IMR-90 (cell line): ENCODE measurements at regions not wholly inside any gene's neighbourhood (a gene's known extent, or its start where the extent isn't known, plus 50 kb on each side); places are given as distances from the start of the nearest gene placed in this dataset.

Source experiments
- ATAC-seq: fragments of 200-7000 bp; cut with Tn5 transposase; 2 replicates; pipeline ENCODE4 v1.9.1; 2020; ENCODE audit warnings: low read depth, mild to moderate bottlenecking, moderate library complexity
- BruUV-seq: library from RNA; stranded (reverse); fragments of 400-500 nt; replicated peaks from 2 replicates; lab custom pipeline; 2021; lab: Mats Ljungman, UMichigan
- CTCF ChIA-PET: fragments of 300-600 bp; formaldehyde crosslinking; extraction: SDS; loops from one replicate; lab custom pipeline; 2021; ENCODE audit warnings: antibody characterized with exemption; lab: Yijun Ruan, JAX
- POLR2A ChIA-PET: fragments of 300-600 bp; sonication (Branson Sonifier 250); formaldehyde crosslinking; loops from one replicate; lab custom pipeline; 2022; ENCODE audit warnings: antibody characterized with exemption; ENCODE audit not compliant: unreplicated experiment; lab: Charles Lee
- DNase-seq: peaks from one replicate; pipeline ENCODE4 v3.0.0; 2013
- H2AFZ ChIP-seq: replicated peaks from 2 replicates; pipeline ENCODE3; 2013; ENCODE audit warnings: low read length, mild to moderate bottlenecking; ENCODE audit not compliant: poor library complexity
- H2AK5ac ChIP-seq: 2 replicates; pipeline ENCODE4 v1.6.1; 2013; ENCODE audit warnings: low read depth, low read length, inconsistent platforms
- H2AK9ac ChIP-seq: replicated peaks from 2 replicates; pipeline ENCODE3; 2013; ENCODE audit warnings: mild to moderate bottlenecking, low read depth, low read length, moderate library complexity; ENCODE audit not compliant: poor library complexity
- H2BK120ac ChIP-seq: 2 replicates; pipeline ENCODE4 v1.6.1; 2013; ENCODE audit warnings: low read depth, low read length, inconsistent platforms
- H2BK15ac ChIP-seq: 3 replicates; pipeline ENCODE4 v1.6.1; 2013; ENCODE audit warnings: low read depth, low read length, inconsistent platforms
- H2BK20ac ChIP-seq: 2 replicates; pipeline ENCODE4 v1.6.1; 2013; ENCODE audit warnings: low read depth, mild to moderate bottlenecking, inconsistent platforms, low read length, moderate library complexity
- H2BK5ac ChIP-seq: 2 replicates; pipeline ENCODE4 v1.6.1; 2013; ENCODE audit warnings: mild to moderate bottlenecking, low read depth, low read length, inconsistent platforms; ENCODE audit not compliant: poor library complexity, severe bottlenecking
- H3K14ac ChIP-seq: replicated peaks from 2 replicates; pipeline ENCODE4 v1.6.1; 2013; ENCODE audit warnings: low read depth, low read length, inconsistent platforms
- H3K18ac ChIP-seq: 2 replicates; pipeline ENCODE4 v1.6.1; 2013; ENCODE audit warnings: low read depth, low read length, control low read depth
- H3K23ac ChIP-seq: 2 replicates; pipeline ENCODE4 v1.6.1; 2013; ENCODE audit warnings: low read depth, low read length, inconsistent platforms
- H3K27ac ChIP-seq: 2 replicates; pipeline ENCODE4 v1.5.1; 2013; ENCODE audit warnings: mild to moderate bottlenecking, control low read depth, low read length; ENCODE audit not compliant: insufficient read depth
- H3K27me3 ChIP-seq: 2 replicates; pipeline ENCODE4 v1.6.1; 2013; ENCODE audit warnings: low read length; ENCODE audit not compliant: control insufficient read depth, insufficient read depth
- H3K36me3 ChIP-seq: 2 replicates; pipeline ENCODE4 v1.6.1; 2013; ENCODE audit warnings: low read length, mixed read lengths; ENCODE audit not compliant: control insufficient read depth, insufficient read depth
- H3K4ac ChIP-seq: 2 replicates; pipeline ENCODE4 v1.6.1; 2013; ENCODE audit warnings: low read depth, low read length, inconsistent platforms
- H3K4me1 ChIP-seq: 2 replicates; pipeline ENCODE4 v1.6.1; 2013; ENCODE audit warnings: low read length, mixed read lengths; ENCODE audit not compliant: control insufficient read depth, insufficient read depth
- H3K4me2 ChIP-seq: 2 replicates; pipeline ENCODE4 v1.6.1; 2013; ENCODE audit warnings: low read depth, mild to moderate bottlenecking, control low read depth, low read length, moderate library complexity
- H3K4me3 ChIP-seq: 2 replicates; pipeline ENCODE4 v1.5.1; 2013; ENCODE audit warnings: low read depth, mild to moderate bottlenecking, control low read depth, low read length, moderate library complexity; ENCODE audit not compliant: insufficient read depth
- H3K56ac ChIP-seq: 2 replicates; pipeline ENCODE4 v1.6.1; 2013; ENCODE audit warnings: low read length, inconsistent platforms; ENCODE audit not compliant: insufficient read depth; ENCODE audit errors: extremely low read depth
- H3K79me1 ChIP-seq, 2 experiments: 2 replicates each; pipeline ENCODE4 v1.6.1; 2013; ENCODE audit warnings: low read length in 2 of 2, inconsistent platforms in 1 of 2, low read depth in 1 of 2
- H3K9ac ChIP-seq: 2 replicates; pipeline ENCODE4 v1.6.1; 2013; ENCODE audit warnings: low read depth, low read length, control low read depth
- H3K9me1 ChIP-seq: 2 replicates; pipeline ENCODE4 v1.6.1; 2013; ENCODE audit warnings: low read length, inconsistent platforms; ENCODE audit not compliant: insufficient read depth
- H3K9me3 ChIP-seq: 2 replicates; pipeline ENCODE4 v1.6.1; 2013; ENCODE audit warnings: low read length; ENCODE audit not compliant: control insufficient read depth, insufficient read depth
- H4K20me1 ChIP-seq: 2 replicates; pipeline ENCODE4 v1.6.1; 2013; ENCODE audit warnings: low read length, inconsistent platforms; ENCODE audit not compliant: insufficient read depth
- H4K5ac ChIP-seq: 2 replicates; pipeline ENCODE4 v1.6.1; 2013; ENCODE audit warnings: mild to moderate bottlenecking, low read depth, low read length, control low read depth
- H4K8ac ChIP-seq, 2 experiments: 2 replicates each; pipeline ENCODE4 v1.6.1; 2013; ENCODE audit warnings: low read depth in 2 of 2, low read length in 2 of 2, control low read depth in 1 of 2, inconsistent platforms in 1 of 2
- H4K91ac ChIP-seq: 2 replicates; pipeline ENCODE4 v1.6.1; 2013; ENCODE audit warnings: low read depth, low read length, inconsistent platforms; ENCODE audit not compliant: insufficient read depth
- BHLHE40 ChIP-seq: fragments of 150-350 bp; IDR thresholded peaks from 2 replicates; pipeline ENCODE4 v1.6.1; 2016; ENCODE audit warnings: mild to moderate bottlenecking, low read depth, low read length
- CEBPB ChIP-seq: IDR thresholded peaks from 2 replicates; pipeline ENCODE4 v1.6.1; 2012; ENCODE audit warnings: low read depth, low read length, improper control_type of control experiment
- CHD1 ChIP-seq: IDR thresholded peaks from 2 replicates; pipeline ENCODE4 v1.6.1; 2012; ENCODE audit warnings: low read depth, low read length, improper control_type of control experiment
- CTCF ChIP-seq: conservative IDR thresholded peaks from 2 replicates; pipeline ENCODE4 v1.5.1; 2012; ENCODE audit warnings: mild to moderate bottlenecking, low read depth, low read length, improper control_type of control experiment
- ELK1 ChIP-seq: fragments of 150-350 bp; IDR thresholded peaks from 2 replicates; pipeline ENCODE4 v1.6.1; 2016; ENCODE audit warnings: low read depth, mild to moderate bottlenecking, low read length, moderate library complexity, borderline replicate concordance
- FOS ChIP-seq: fragments of 150-350 bp; IDR thresholded peaks from 2 replicates; pipeline ENCODE4 v1.6.1; 2016; ENCODE audit warnings: low read depth, low read length
- MAFK ChIP-seq: IDR thresholded peaks from 2 replicates; pipeline ENCODE4 v1.6.1; 2012; ENCODE audit warnings: low read depth, low read length, improper control_type of control experiment
- MAZ ChIP-seq: IDR thresholded peaks from 2 replicates; pipeline ENCODE4 v1.6.1; 2012; ENCODE audit warnings: low read depth, mild to moderate bottlenecking, low read length, improper control_type of control experiment, moderate library complexity, borderline replicate concordance
- MXI1 ChIP-seq: IDR thresholded peaks from 2 replicates; pipeline ENCODE4 v1.6.1; 2012; ENCODE audit warnings: low read depth, mild to moderate bottlenecking, low read length, moderate library complexity, borderline replicate concordance
- NFE2L2 ChIP-seq: fragments of 150-350 bp; IDR thresholded peaks from 2 replicates; pipeline ENCODE4 v1.6.1; 2016; ENCODE audit warnings: low read depth, mild to moderate bottlenecking, low read length
- POLR2A ChIP-seq: IDR thresholded peaks from 2 replicates; pipeline ENCODE4 v1.6.1; 2012; ENCODE audit warnings: mild to moderate bottlenecking, low read depth, low read length
- RAD21 ChIP-seq: IDR thresholded peaks from 2 replicates; pipeline ENCODE4 v1.6.1; 2012; ENCODE audit warnings: low read length, improper control_type of control experiment
- RCOR1 ChIP-seq: IDR thresholded peaks from 2 replicates; pipeline ENCODE4 v1.6.1; 2012; ENCODE audit warnings: mild to moderate bottlenecking, low read length, improper control_type of control experiment; ENCODE audit not compliant: insufficient replicate concordance
- RFX5 ChIP-seq: IDR thresholded peaks from 2 replicates; pipeline ENCODE4 v1.8.0; 2012; ENCODE audit warnings: low read depth, mild to moderate bottlenecking, low read length, moderate library complexity
- SMC3 ChIP-seq: fragments of 150-350 bp; IDR thresholded peaks from 2 replicates; pipeline ENCODE4 v1.6.1; 2016; ENCODE audit warnings: low read depth, mild to moderate bottlenecking, antibody characterized with exemption, low read length, moderate library complexity
- USF2 ChIP-seq: fragments of 150-350 bp; IDR thresholded peaks from 2 replicates; pipeline ENCODE4 v1.6.1; 2017; ENCODE audit warnings: mild to moderate bottlenecking, antibody characterized with exemption, low read length, low read depth
- WGBS, 2 experiments: methylation state at CpG; one replicate each; pipeline versions ENCODE4 v1.1.5 to v1.1.7; 2013; ENCODE audit warnings: missing lambda C conversion rate in 2 of 2; ENCODE audit not compliant: insufficient read length in 1 of 2; ENCODE audit errors: extremely low coverage in 2 of 2; 5-methylcytosine and 5-hydroxymethylcytosine counted together
- dilution Hi-C: fragments of 300-500 bp; cut with HindIII; formaldehyde crosslinking; loops from one replicate; pipeline ENCODE4 v1.14.3; 2018; ENCODE audit warnings: low sequenced_read_pairs; ENCODE audit not compliant: unreplicated experiment
- in situ Hi-C: fragments of 300-500 bp; cut with MboI; formaldehyde crosslinking; loops from 3 replicates; pipeline ENCODE4 v1.14.3; 2019; ENCODE audit warnings: low sequenced_read_pairs, inconsistent platforms, mixed read lengths
- intact Hi-C: fragments of 100-400 bp; cut with micrococcal nuclease; formaldehyde crosslinking; loops from 2 replicates; pipeline ENCODE4 v1.10.0; 2022

GRCh38 chr5:168070761-168071160 lies 220.7 kb upstream of the WWC1 start:
- intact Hi-C loops (no loop called here), in situ Hi-C loops (no loop called here), dilution Hi-C loops (no loop called here)
- H3K9me1 ChIP-seq = no peaks in the 10 kb centered on the region
- no peak overlapping the region for H3K56ac ChIP-seq
- H4K5ac ChIP-seq = no peak overlapping the region
- no peak overlapping the region for H4K91ac ChIP-seq
- no TSS peak for BruUV-seq
- no peak overlapping the region for H3K18ac ChIP-seq
- no peak overlapping the region for H3K14ac ChIP-seq
- H3K23ac ChIP-seq = no peak overlapping the region
- H2AK9ac ChIP-seq = no peak overlapping the region
- no peak overlapping the region for H3K27ac ChIP-seq
- no peaks in the 10 kb centered on the region for H3K27me3 ChIP-seq
- no peak overlapping the region for H2BK15ac ChIP-seq
- no peak overlapping the region for H2AFZ ChIP-seq
- no peak overlapping the region for H2BK5ac ChIP-seq
- no peaks in the 10 kb centered on the region for H3K9me3 ChIP-seq
- TF ChIP-seq RFX5 (no peak), MXI1 (no peak), POLR2A (no peak), RAD21 (no peak), USF2 (no peak), CTCF (no peak), CEBPB (no peak), MAFK (no peak), SMC3 (no peak), CHD1 (no peak), RCOR1 (no peak), MAZ (no peak), BHLHE40 (no peak), NFE2L2 (no peak), FOS (no peak), ELK1 (no peak)
- DNase-seq = no peak
- H3K9ac ChIP-seq = no peak overlapping the region
- no peak overlapping the region for H2BK120ac ChIP-seq
- no peaks in the 10 kb centered on the region for H4K20me1 ChIP-seq
- POLR2A ChIA-PET = no interaction called here
- WGBS, 2 experiments = no CpG with 5 or more reads among the region's 1 CpG
- H3K4me3 ChIP-seq = no peak overlapping the region
- ATAC-seq = no peak
- no peak overlapping the region for H3K4ac ChIP-seq
- H3K79me1 ChIP-seq = no peaks in the 10 kb centered on the region
- H2AK5ac ChIP-seq = no peak overlapping the region
- CTCF ChIA-PET = interaction anchor here (0.6 kb wide), 1 partner anchor 1070 kb away, joined by 4 read pairs; no protein-coding TSS in a partner anchor
- H3K36me3 ChIP-seq = no peaks in the 10 kb centered on the region
- no peaks in the 10 kb centered on the region for H3K4me1 ChIP-seq
- no peak overlapping the region for H4K8ac ChIP-seq
- no peak overlapping the region for H3K4me2 ChIP-seq
- no peak overlapping the region for H2BK20ac ChIP-seq
